Mesenchymal stem cell (in vitro differentiated cells and primary cell): ENCODE measurements at regions not wholly inside any gene's neighbourhood (a gene's known extent, or its start where the extent isn't known, plus 50 kb on each side); places are given as distances from the start of the nearest gene placed in this dataset.

Source experiments
- DNase-seq: peaks from one replicate; pipeline ENCODE4 v3.0.0-alpha.2; 2013
- H2AFZ ChIP-seq: one replicate; pipeline ENCODE4 v1.6.1; 2013; ENCODE audit warnings: low read depth, mild to moderate bottlenecking, control low read depth, inconsistent platforms, low read length, moderate library complexity
- H2AK5ac ChIP-seq: 2 replicates; pipeline ENCODE4 v1.6.1; 2013; ENCODE audit warnings: low read length, moderate library complexity, mild to moderate bottlenecking, inconsistent platforms; ENCODE audit not compliant: severe bottlenecking
- H2BK120ac ChIP-seq: one replicate; pipeline ENCODE4 v1.6.1; 2013; ENCODE audit warnings: low read depth, mild to moderate bottlenecking, inconsistent platforms, low read length, moderate library complexity
- H2BK12ac ChIP-seq, 2 experiments: one replicate each; pipeline ENCODE4 v1.6.1; 2013; ENCODE audit warnings: inconsistent platforms in 2 of 2, low read length in 2 of 2, mild to moderate bottlenecking in 2 of 2, moderate library complexity in 2 of 2, control low read depth in 1 of 2
- H2BK15ac ChIP-seq: one replicate; pipeline ENCODE4 v1.6.1; 2013; ENCODE audit warnings: mild to moderate bottlenecking, low read depth, inconsistent platforms; ENCODE audit not compliant: poor library complexity, severe bottlenecking
- H2BK5ac ChIP-seq: 2 replicates; pipeline ENCODE4 v1.6.1; 2013; ENCODE audit warnings: low read depth, mild to moderate bottlenecking, low read length, control low read depth, inconsistent platforms; ENCODE audit not compliant: poor library complexity, severe bottlenecking
- H3K14ac ChIP-seq, 2 experiments: one replicate each; pipeline ENCODE4 v1.6.1; 2013; ENCODE audit warnings: inconsistent platforms in 2 of 2, low read length in 2 of 2, control low read depth in 1 of 2, mild to moderate bottlenecking in 1 of 2, moderate library complexity in 1 of 2
- H3K18ac ChIP-seq, 2 experiments: one replicate each; pipeline ENCODE4 v1.6.1; 2013; ENCODE audit warnings: inconsistent platforms in 2 of 2, low read length in 2 of 2, control low read depth in 1 of 2, low read depth in 1 of 2, mild to moderate bottlenecking in 1 of 2
- H3K23ac ChIP-seq, 2 experiments: one replicate each; pipeline ENCODE4 v1.6.1; 2013; ENCODE audit warnings: inconsistent platforms in 2 of 2, low read length in 2 of 2, mild to moderate bottlenecking in 2 of 2, moderate library complexity in 2 of 2, control low read depth in 1 of 2
- H3K27ac ChIP-seq: 2 replicates; pipeline ENCODE4 v1.5.1; 2013; ENCODE audit warnings: mild to moderate bottlenecking, moderate library complexity, low read length, control low read depth, inconsistent platforms; ENCODE audit not compliant: poor library complexity, severe bottlenecking
- H3K27me3 ChIP-seq, 2 experiments: 2 replicates each; pipeline versions ENCODE4 v1.6.1 to v1.7.0; 2013; ENCODE audit warnings: low read length in 2 of 2, mild to moderate bottlenecking in 2 of 2, moderate library complexity in 2 of 2, control low read depth in 1 of 2, inconsistent platforms in 1 of 2; ENCODE audit not compliant: control insufficient read depth in 1 of 2, insufficient read depth in 1 of 2
- H3K36me3 ChIP-seq, 2 experiments: 2 replicates each; pipeline versions ENCODE4 v1.6.1 to v1.7.0; 2013; ENCODE audit warnings: low read length in 2 of 2, control low read depth in 1 of 2, inconsistent platforms in 1 of 2, low read depth in 1 of 2, mild to moderate bottlenecking in 1 of 2; ENCODE audit not compliant: insufficient read depth in 2 of 2, control insufficient read depth in 1 of 2
- H3K4ac ChIP-seq, 2 experiments: one replicate each; pipeline ENCODE4 v1.6.1; 2013; ENCODE audit warnings: inconsistent platforms in 2 of 2, low read length in 2 of 2, mild to moderate bottlenecking in 2 of 2, moderate library complexity in 2 of 2, control low read depth in 1 of 2, low read depth in 1 of 2
- H3K4me1 ChIP-seq: 2 replicates; pipeline ENCODE4 v1.6.1; 2013; ENCODE audit warnings: low read depth, low read length, control low read depth; ENCODE audit not compliant: control insufficient read depth, insufficient read depth
- H3K4me2 ChIP-seq: 2 replicates; pipeline ENCODE4 v1.6.1; 2013; ENCODE audit warnings: low read length, mild to moderate bottlenecking, inconsistent platforms; ENCODE audit not compliant: poor library complexity, severe bottlenecking
- H3K4me3 ChIP-seq, 2 experiments: 2 replicates each; pipeline versions ENCODE4 v1.5.1 to v1.7.0; 2013; ENCODE audit warnings: low read length in 2 of 2, mild to moderate bottlenecking in 2 of 2, control low read depth in 1 of 2, low read depth in 1 of 2; ENCODE audit not compliant: insufficient read depth in 1 of 2
- H3K79me1 ChIP-seq: replicated peaks from 2 replicates; pipeline ENCODE4 v1.6.1; 2013; ENCODE audit warnings: mild to moderate bottlenecking, control low read depth, low read length, inconsistent platforms; ENCODE audit not compliant: poor library complexity, severe bottlenecking
- H3K9ac ChIP-seq: 2 replicates; pipeline ENCODE4 v1.7.0; 2013; ENCODE audit warnings: mild to moderate bottlenecking, low read length, moderate library complexity
- H3K9me3 ChIP-seq: 2 replicates; pipeline ENCODE4 v1.7.0; 2013; ENCODE audit warnings: mild to moderate bottlenecking, low read length; ENCODE audit not compliant: control insufficient read depth
- H4K8ac ChIP-seq: one replicate; pipeline ENCODE4 v1.6.1; 2013; ENCODE audit warnings: inconsistent platforms, mild to moderate bottlenecking, low read length, moderate library complexity
- H4K91ac ChIP-seq: one replicate; pipeline ENCODE4 v1.6.1; 2013; ENCODE audit warnings: mild to moderate bottlenecking, low read length, inconsistent platforms
- WGBS: methylation state at CpG from one replicate; pipeline ENCODE4 v1.1.7; 2013; ENCODE audit warnings: mixed read lengths; 5-methylcytosine and 5-hydroxymethylcytosine counted together

- no peak overlapping the region for H3K18ac ChIP-seq
- DNase-seq, result no peak
- H2BK120ac ChIP-seq, result no peak overlapping the region
- H3K9ac ChIP-seq, result no peak overlapping the region
- H2AFZ ChIP-seq, result no peak overlapping the region
- H2AK5ac ChIP-seq, result no peak overlapping the region
- H3K4me2 ChIP-seq, result no peak overlapping the region
- H3K4me3 ChIP-seq, result no peak overlapping the region
- peaks cover 0 to 26% of the 10 kb centered on the region in 2 experiments for H3K27me3 ChIP-seq
- no peak overlapping the region for H4K91ac ChIP-seq
- no peaks in the 10 kb centered on the region for H3K9me3 ChIP-seq
- no peaks in the 10 kb centered on the region for H3K4me1 ChIP-seq
- H3K23ac ChIP-seq, result no peak overlapping the region
- no peak overlapping the region for H2BK12ac ChIP-seq
- no peak overlapping the region for H2BK5ac ChIP-seq
- H2BK15ac ChIP-seq, result no peak overlapping the region
- H3K4ac ChIP-seq, result no peak overlapping the region
- 77% methylated on average over 6 of the region's 6 CpGs for WGBS
- no peak overlapping the region for H3K27ac ChIP-seq
- H4K8ac ChIP-seq, result no peak overlapping the region
- no peaks in the 10 kb centered on the region for H3K36me3 ChIP-seq
- no peaks in the 10 kb centered on the region for H3K79me1 ChIP-seq
- H3K14ac ChIP-seq, result no peak overlapping the region
Measured at GRCh38 chr19:29402563-29402962, 123.2 kb upstream of the VSTM2B start.

- Histone ChIP-seq H3K4me2 (no peak overlapping the region), H2BK5ac (no peak overlapping the region), H4K8ac (no peak overlapping the region), H3K4me3 (no peak overlapping the region), H3K27me3 (peaks cover 0 to 23% of the 10 kb centered on the region in 2 experiments), H3K18ac (no peak overlapping the region), H3K14ac (no peak overlapping the region), H3K9ac (no peak overlapping the region), H3K23ac (peak overlapping the region in 1 of 2 experiments; percentile 30), H3K79me1 (no peaks in the 10 kb centered on the region), H2BK15ac (no peak overlapping the region), H2BK12ac (no peak overlapping the region), H3K4ac (no peak overlapping the region), H2BK120ac (no peak overlapping the region), H3K36me3 (no peaks in the 10 kb centered on the region), H2AFZ (no peak overlapping the region), H3K4me1 (no peaks in the 10 kb centered on the region), H3K9me3 (no peaks in the 10 kb centered on the region), H2AK5ac (no peak overlapping the region), H3K27ac (no peak overlapping the region), H4K91ac (no peak overlapping the region)
- 82% methylated on average over 8 of the region's 8 CpGs for WGBS
- no peak for DNase-seq
Measured at GRCh38 chr19:29404015-29404414, 121.8 kb upstream of the VSTM2B start.

- no peaks in the 10 kb centered on the region for H3K4me1 ChIP-seq
- H3K14ac ChIP-seq, result no peak overlapping the region
- H3K4me2 ChIP-seq, result no peak overlapping the region
- H2BK120ac ChIP-seq, result no peak overlapping the region
- no peak overlapping the region for H2BK12ac ChIP-seq
- H3K27ac ChIP-seq, result no peak overlapping the region
- H4K91ac ChIP-seq, result no peak overlapping the region
- H3K9me3 ChIP-seq, result no peaks in the 10 kb centered on the region
- WGBS, result 17% methylated on average over 31 of the region's 33 CpGs
- H3K79me1 ChIP-seq, result no peaks in the 10 kb centered on the region
- no peak overlapping the region for H3K4me3 ChIP-seq
- no peak for DNase-seq
- H3K18ac ChIP-seq, result no peak overlapping the region
- no peak overlapping the region for H3K4ac ChIP-seq
- H4K8ac ChIP-seq, result no peak overlapping the region
- no peak overlapping the region for H3K23ac ChIP-seq
- H2BK15ac ChIP-seq, result no peak overlapping the region
- no peak overlapping the region for H3K9ac ChIP-seq
- H2AFZ ChIP-seq, result no peak overlapping the region
- no peaks in the 10 kb centered on the region for H3K36me3 ChIP-seq
- H2BK5ac ChIP-seq, result no peak overlapping the region
- H2AK5ac ChIP-seq, result no peak overlapping the region
- peaks cover 0 to 20% of the 10 kb centered on the region in 2 experiments for H3K27me3 ChIP-seq
Measured at GRCh38 chr19:29404951-29405727, 120.7 kb upstream of the VSTM2B start.

- Histone ChIP-seq H3K4me2 (no peak overlapping the region), H3K23ac (no peak overlapping the region), H4K91ac (no peak overlapping the region), H4K8ac (no peak overlapping the region), H3K9me3 (no peaks in the 10 kb centered on the region), H2AFZ (no peak overlapping the region), H3K14ac (no peak overlapping the region), H3K79me1 (no peaks in the 10 kb centered on the region), H3K9ac (no peak overlapping the region), H2BK5ac (no peak overlapping the region), H3K4ac (no peak overlapping the region), H3K4me3 (no peak overlapping the region), H3K27me3 (peaks cover 0 to 19% of the 10 kb centered on the region in 2 experiments), H3K27ac (no peak overlapping the region), H2BK15ac (no peak overlapping the region), H2BK120ac (no peak overlapping the region), H3K18ac (no peak overlapping the region), H3K4me1 (no peaks in the 10 kb centered on the region), H2BK12ac (no peak overlapping the region), H2AK5ac (no peak overlapping the region), H3K36me3 (no peaks in the 10 kb centered on the region)
- WGBS, result 95% methylated on average over 11 of the region's 11 CpGs
- no peak for DNase-seq
Measured at GRCh38 chr19:29405728-29405995, 120.1 kb upstream of the VSTM2B start.
